Stimulated activated naive CD8-positive, alpha-beta T cell treated with anti-CD3 and anti-CD28 coated beads, Interleukin-15, Interleukin-2, amounts not matched to agents 100 ng/mL and 50 ng/mL, for 24 hours (primary cell): ENCODE measurements at regions not wholly inside any gene's neighbourhood (a gene's known extent, or its start where the extent isn't known, plus 50 kb on each side); places are given as distances from the start of the nearest gene placed in this dataset.
"Not testable (repeated sequence)": the region's sequence is repeated elsewhere in the genome, so short reads cannot be mapped to it uniquely, and the experiment has no call there.

Source experiments
- H3K27ac Mint-ChIP-seq: one replicate; pipeline ENCODE4 v1.8.0; 2021; ENCODE audit warnings: mild to moderate bottlenecking, mixed read lengths
- H3K27me3 Mint-ChIP-seq: one replicate; pipeline ENCODE4 v1.8.0; 2021; ENCODE audit warnings: mixed read lengths
- H3K36me3 Mint-ChIP-seq: one replicate; pipeline ENCODE4 v1.8.0; 2021; ENCODE audit warnings: low read depth, mixed read lengths
- H3K4me1 Mint-ChIP-seq: one replicate; pipeline ENCODE4 v1.8.0; 2021; ENCODE audit warnings: low read depth, mixed read lengths
- H3K4me3 Mint-ChIP-seq: one replicate; pipeline ENCODE4 v1.8.0; 2021; ENCODE audit warnings: mild to moderate bottlenecking, mixed read lengths
- H3K9me3 Mint-ChIP-seq: one replicate; pipeline ENCODE4 v1.8.0; 2021; ENCODE audit warnings: mixed read lengths

DNA sequence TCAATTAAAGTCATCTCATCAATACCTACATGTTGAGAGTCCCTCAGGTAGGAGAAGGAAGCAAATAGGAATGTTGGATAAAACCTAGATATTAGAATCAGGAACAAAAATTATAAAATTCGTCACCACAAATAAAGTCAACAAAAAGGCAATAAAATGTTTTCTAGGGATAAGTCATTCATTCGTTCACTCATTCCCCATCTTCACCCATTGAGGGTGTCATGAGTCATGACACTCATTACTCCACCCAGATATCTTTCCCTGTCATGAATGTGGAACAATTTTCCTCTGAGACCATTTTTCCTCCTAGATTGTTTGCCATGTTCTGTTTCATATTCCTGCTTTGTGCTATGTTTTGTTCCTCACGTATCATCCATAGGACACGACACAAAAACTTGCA lies 50.9 kb upstream of the OLIG3 start:
- Mint-ChIP-seq H3K27ac (no peak overlapping the region), H3K36me3 (no peaks in the 10 kb centered on the region), H3K4me3 (no peak overlapping the region), H3K9me3 (peaks cover 6% of the 10 kb centered on the region), H3K27me3 (peaks cover 4% of the 10 kb centered on the region), H3K4me1 (peaks cover 4% of the 10 kb centered on the region)

GRCh38 chr6:137547186-137547585 lies 53.0 kb upstream of the OLIG3 start:
- H3K4me1 Mint-ChIP-seq: peaks cover 4% of the 10 kb centered on the region
- H3K4me3 Mint-ChIP-seq: no peak overlapping the region
- H3K9me3 Mint-ChIP-seq: peaks cover under 1% of the 10 kb centered on the region
- no peak overlapping the region for H3K27ac Mint-ChIP-seq
- no peaks in the 10 kb centered on the region for H3K36me3 Mint-ChIP-seq
- peaks cover 4% of the 10 kb centered on the region for H3K27me3 Mint-ChIP-seq

- Mint-ChIP-seq H3K27me3 (peaks cover 4% of the 10 kb centered on the region), H3K4me1 (peaks cover 3% of the 10 kb centered on the region), H3K4me3 (no peak overlapping the region), H3K27ac (no peak overlapping the region), H3K36me3 (no peaks in the 10 kb centered on the region), H3K9me3 (no peaks in the 10 kb centered on the region)
These were observed 53.4 kb upstream of the OLIG3 start for GRCh38 chr6:137547601-137548000.

- H3K9me3 Mint-ChIP-seq: no peaks in the 10 kb centered on the region
- no peak overlapping the region for H3K4me3 Mint-ChIP-seq
- H3K27ac Mint-ChIP-seq: no peak overlapping the region
- peaks cover 4% of the 10 kb centered on the region for H3K27me3 Mint-ChIP-seq
- H3K36me3 Mint-ChIP-seq: no peaks in the 10 kb centered on the region
- no peaks in the 10 kb centered on the region for H3K4me1 Mint-ChIP-seq
These were observed 54.9 kb upstream of the OLIG3 start for GRCh38 chr6:137549106-137549505.

DNA sequence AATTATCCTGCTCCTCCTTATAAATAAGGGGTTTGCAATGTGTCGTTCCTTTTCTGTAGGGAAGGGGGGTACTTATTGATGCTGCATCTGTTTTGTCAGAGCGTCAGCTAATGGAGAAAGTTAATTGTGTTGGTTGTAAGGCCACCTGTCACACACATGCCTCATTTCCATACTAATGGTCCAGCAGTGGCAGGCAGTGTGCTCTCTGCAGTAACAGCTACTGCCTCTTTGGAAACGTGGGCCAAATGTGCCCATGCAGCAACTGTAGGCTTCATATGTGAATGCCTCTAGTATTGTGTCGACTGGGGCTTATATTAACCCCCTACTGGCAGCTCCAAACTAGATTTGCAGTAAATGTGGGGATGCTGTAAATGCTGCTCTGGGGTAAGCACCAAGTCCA lies 56.3 kb upstream of the OLIG3 start:
- Mint-ChIP-seq H3K4me3 (no peak overlapping the region), H3K27me3 (peaks cover 4% of the 10 kb centered on the region), H3K27ac (no peak overlapping the region), H3K4me1 (no peaks in the 10 kb centered on the region), H3K9me3 (no peaks in the 10 kb centered on the region), H3K36me3 (no peaks in the 10 kb centered on the region)

DNA sequence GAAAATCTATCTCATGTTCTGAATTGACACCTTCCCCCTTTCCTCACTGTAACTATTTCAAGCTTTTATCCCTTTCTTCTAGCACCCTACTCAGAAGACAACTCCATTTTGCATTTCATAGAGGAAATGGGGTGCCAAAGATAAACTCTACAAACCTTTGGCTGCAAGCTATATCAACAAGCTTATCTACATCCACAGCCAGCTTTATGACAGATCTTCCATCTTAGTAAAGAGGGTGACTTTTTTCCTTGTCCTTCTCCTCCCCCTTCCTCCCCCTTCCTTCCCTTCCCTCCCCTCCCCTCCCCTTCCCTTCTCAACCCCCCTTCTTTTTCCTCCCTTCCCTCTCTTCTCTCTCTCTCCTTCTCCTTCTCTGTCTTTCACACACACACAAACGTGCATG lies 58.0 kb upstream of the OLIG3 start:
- Mint-ChIP-seq H3K4me3 (no peak overlapping the region), H3K4me1 (no peaks in the 10 kb centered on the region), H3K9me3 (peaks cover 7% of the 10 kb centered on the region), H3K36me3 (no peaks in the 10 kb centered on the region), H3K27ac (no peak overlapping the region), H3K27me3 (peaks cover 4% of the 10 kb centered on the region)

GRCh38 chr6:137552809-137553208 lies 58.6 kb upstream of the OLIG3 start:
- Mint-ChIP-seq H3K9me3 (peaks cover 7% of the 10 kb centered on the region), H3K27ac (no peak overlapping the region), H3K4me3 (no peak overlapping the region), H3K4me1 (no peaks in the 10 kb centered on the region), H3K36me3 (no peaks in the 10 kb centered on the region), H3K27me3 (peaks cover 4% of the 10 kb centered on the region)

GRCh38 chr6:137559521-137560183 lies 65.5 kb upstream of the OLIG3 start:
- not testable (repeated sequence) for H3K27me3 Mint-ChIP-seq, H3K36me3 Mint-ChIP-seq, H3K4me3 Mint-ChIP-seq
- Mint-ChIP-seq H3K27ac (peak overlapping the region; percentile 66), H3K9me3 (peaks cover 16% of the 10 kb centered on the region), H3K4me1 (peaks cover 29% of the 10 kb centered on the region)

GRCh38 chr6:137560184-137560563 lies 66.0 kb upstream of the OLIG3 start:
- Mint-ChIP-seq H3K4me1 (peaks cover 29% of the 10 kb centered on the region), H3K27me3 (no peaks in the 10 kb centered on the region), H3K9me3 (peaks cover 16% of the 10 kb centered on the region), H3K4me3 (no peak overlapping the region), H3K27ac (no peak overlapping the region), H3K36me3 (no peaks in the 10 kb centered on the region)

DNA sequence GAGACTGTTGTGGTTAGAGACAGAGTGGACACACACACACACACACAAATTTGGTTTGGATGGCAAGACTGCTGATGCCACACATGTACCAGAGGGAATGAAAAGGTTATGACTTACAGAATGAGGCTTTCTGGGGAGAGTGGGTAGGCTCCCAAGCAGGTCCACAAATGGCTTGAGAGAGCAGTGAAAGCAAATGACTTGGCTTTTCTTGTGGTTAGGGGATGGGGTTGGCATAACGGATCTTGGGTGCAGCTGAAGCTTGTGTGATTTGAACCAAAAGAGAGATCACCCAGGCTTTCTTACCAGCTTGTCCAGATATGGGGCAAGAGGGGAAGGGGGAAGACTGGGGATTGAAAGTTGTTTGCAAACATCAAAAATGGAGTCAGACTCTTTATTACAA lies 73.9 kb upstream of the OLIG3 start:
- no peaks in the 10 kb centered on the region for H3K36me3 Mint-ChIP-seq
- no peaks in the 10 kb centered on the region for H3K9me3 Mint-ChIP-seq
- H3K27ac Mint-ChIP-seq: no peak overlapping the region
- no peaks in the 10 kb centered on the region for H3K4me1 Mint-ChIP-seq
- H3K4me3 Mint-ChIP-seq: no peak overlapping the region
- peaks cover 6% of the 10 kb centered on the region for H3K27me3 Mint-ChIP-seq

- Mint-ChIP-seq H3K9me3 (no peaks in the 10 kb centered on the region), H3K36me3 (no peaks in the 10 kb centered on the region), H3K4me1 (no peaks in the 10 kb centered on the region), H3K4me3 (no peak overlapping the region), H3K27me3 (peaks cover 22% of the 10 kb centered on the region), H3K27ac (no peak overlapping the region)
These were observed 76.2 kb upstream of the OLIG3 start for GRCh38 chr6:137570393-137570792.

DNA sequence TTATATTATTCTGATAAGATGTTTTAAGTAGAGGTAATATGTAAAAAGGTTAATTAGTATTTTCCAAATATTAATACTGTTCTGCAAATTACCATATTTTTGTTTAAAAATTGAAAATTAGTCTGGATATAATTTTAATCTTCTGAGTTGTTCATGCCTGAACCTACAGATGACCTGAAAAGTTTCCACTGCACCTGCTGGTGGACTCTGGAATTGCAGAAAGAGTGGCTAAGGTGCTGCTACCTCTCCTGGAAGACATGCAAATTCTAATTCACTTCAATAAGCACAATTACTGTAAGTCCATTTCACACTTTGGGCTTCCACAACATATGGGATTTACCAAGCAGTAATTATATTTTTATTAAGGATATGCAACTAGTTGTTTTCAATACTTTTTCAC lies 77.7 kb upstream of the OLIG3 start:
- Mint-ChIP-seq H3K4me3 (no peak overlapping the region), H3K27ac (no peak overlapping the region), H3K9me3 (no peaks in the 10 kb centered on the region), H3K4me1 (no peaks in the 10 kb centered on the region), H3K36me3 (no peaks in the 10 kb centered on the region), H3K27me3 (peaks cover 23% of the 10 kb centered on the region)

- Mint-ChIP-seq H3K27me3 (peaks cover 27% of the 10 kb centered on the region), H3K4me3 (no peak overlapping the region), H3K27ac (no peak overlapping the region), H3K36me3 (no peaks in the 10 kb centered on the region), H3K9me3 (no peaks in the 10 kb centered on the region), H3K4me1 (no peaks in the 10 kb centered on the region)
These were observed 79.5 kb upstream of the OLIG3 start for GRCh38 chr6:137573739-137574138.

- peaks cover 15% of the 10 kb centered on the region for H3K27me3 Mint-ChIP-seq
- H3K9me3 Mint-ChIP-seq: no peaks in the 10 kb centered on the region
- no peaks in the 10 kb centered on the region for H3K36me3 Mint-ChIP-seq
- no peak overlapping the region for H3K4me3 Mint-ChIP-seq
- peaks cover 4% of the 10 kb centered on the region for H3K4me1 Mint-ChIP-seq
- H3K27ac Mint-ChIP-seq: no peak overlapping the region
These were observed 85.4 kb upstream of the OLIG3 start for GRCh38 chr6:137579612-137580011.

DNA sequence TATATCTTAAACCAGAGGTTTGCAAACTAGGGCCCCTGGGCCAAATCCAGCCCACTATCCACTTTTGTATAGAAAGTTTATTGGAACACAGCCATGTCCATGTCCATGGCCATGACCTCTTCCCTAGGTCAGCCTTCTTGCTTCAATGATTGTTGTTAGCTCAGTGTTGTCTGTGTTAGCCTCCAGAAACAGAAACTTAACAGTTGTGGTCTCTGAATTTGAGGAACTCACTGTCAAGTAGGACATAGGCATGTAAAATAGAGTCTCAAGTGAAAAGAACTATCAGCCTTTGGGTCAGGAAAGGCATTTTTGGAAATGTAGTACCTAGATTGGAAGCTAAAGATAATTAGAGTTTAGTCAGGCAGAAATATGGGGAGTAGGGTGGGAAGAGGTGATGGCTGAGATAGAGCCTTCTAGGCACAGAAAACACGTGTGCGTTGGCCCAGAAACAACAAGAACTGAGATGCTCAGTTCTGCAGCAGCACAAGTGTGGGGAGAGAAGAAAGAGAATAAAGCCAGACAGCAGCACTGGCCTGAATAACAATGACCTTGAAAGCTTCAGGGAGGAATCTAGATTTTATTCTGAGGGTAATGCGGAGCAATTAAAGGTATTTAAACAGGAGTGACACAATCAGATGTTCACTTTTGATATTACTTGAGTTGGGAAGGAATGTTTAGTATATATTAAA lies 87.0 kb upstream of the OLIG3 start:
- no peak overlapping the region for H3K27ac Mint-ChIP-seq
- H3K4me3 Mint-ChIP-seq: no peak overlapping the region

GRCh38 chr6:137583519-137583918 lies 89.3 kb upstream of the OLIG3 start:
- not testable (repeated sequence) for H3K4me3 Mint-ChIP-seq

More for the DNA sequence above, 87.0 kb upstream of the OLIG3 start:
- Mint-ChIP-seq H3K4me1 (peaks cover 4% of the 10 kb centered on the region), H3K9me3 (no peaks in the 10 kb centered on the region), H3K27me3 (peaks cover 11% of the 10 kb centered on the region), H3K36me3 (no peaks in the 10 kb centered on the region)

More at GRCh38 chr6:137583519-137583918, 89.3 kb upstream of the OLIG3 start:
- H3K36me3 Mint-ChIP-seq, H3K27me3 Mint-ChIP-seq, H3K9me3 Mint-ChIP-seq, H3K4me1 Mint-ChIP-seq, H3K27ac Mint-ChIP-seq: not testable (repeated sequence)
